ENCODE measurements at regions not wholly inside any gene's neighbourhood (a gene's known extent, or its start where the extent isn't known, plus 50 kb on each side); places are given as distances from the start of the nearest gene placed in this dataset.

DNA sequence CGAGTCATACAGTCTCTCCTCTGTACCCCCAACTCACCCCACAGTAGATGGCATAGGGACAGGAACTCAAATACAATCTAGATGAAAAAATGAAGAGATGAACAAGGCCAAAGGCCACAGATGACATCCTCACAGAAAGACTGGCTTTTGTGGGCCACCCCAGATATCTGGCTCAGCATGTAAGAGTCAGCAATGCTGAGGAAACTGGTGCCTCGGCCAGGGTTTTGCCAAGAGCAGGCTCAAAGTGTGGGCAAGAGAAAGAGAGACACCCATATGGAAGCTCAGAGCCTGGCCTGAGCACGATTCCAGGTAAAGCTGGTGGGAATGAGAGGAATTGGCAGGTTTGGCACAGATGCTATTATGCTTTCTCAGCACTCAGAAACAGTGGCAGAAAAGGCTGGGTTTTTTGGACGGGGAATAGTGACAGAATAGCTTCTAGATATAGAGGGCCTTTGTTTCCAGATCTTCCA lies 460.6 kb downstream of the FOXO1 start:
- no peaks in the 10 kb centered on the region for H3K4me1 Mint-ChIP-seq (ENCODE audit: low read depth, unreplicated experiment)
- no peaks in the 10 kb centered on the region for H3K27me3 Mint-ChIP-seq (ENCODE audit: unreplicated experiment)
- no peak for DNase-seq
- no peak overlapping the region for H3K4me3 Mint-ChIP-seq (ENCODE audit: unreplicated experiment)
- TF ChIP-seq, protein P1, sequence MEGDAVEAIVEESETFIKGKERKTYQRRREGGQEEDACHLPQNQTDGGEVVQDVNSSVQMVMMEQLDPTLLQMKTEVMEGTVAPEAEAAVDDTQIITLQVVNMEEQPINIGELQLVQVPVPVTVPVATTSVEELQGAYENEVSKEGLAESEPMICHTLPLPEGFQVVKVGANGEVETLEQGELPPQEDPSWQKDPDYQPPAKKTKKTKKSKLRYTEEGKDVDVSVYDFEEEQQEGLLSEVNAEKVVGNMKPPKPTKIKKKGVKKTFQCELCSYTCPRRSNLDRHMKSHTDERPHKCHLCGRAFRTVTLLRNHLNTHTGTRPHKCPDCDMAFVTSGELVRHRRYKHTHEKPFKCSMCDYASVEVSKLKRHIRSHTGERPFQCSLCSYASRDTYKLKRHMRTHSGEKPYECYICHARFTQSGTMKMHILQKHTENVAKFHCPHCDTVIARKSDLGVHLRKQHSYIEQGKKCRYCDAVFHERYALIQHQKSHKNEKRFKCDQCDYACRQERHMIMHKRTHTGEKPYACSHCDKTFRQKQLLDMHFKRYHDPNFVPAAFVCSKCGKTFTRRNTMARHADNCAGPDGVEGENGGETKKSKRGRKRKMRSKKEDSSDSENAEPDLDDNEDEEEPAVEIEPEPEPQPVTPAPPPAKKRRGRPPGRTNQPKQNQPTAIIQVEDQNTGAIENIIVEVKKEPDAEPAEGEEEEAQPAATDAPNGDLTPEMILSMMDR (IDR thresholded peaks at IDR 0.05; ENCODE audit: partially characterized antibody, unreplicated experiment): no peak
- H3K27ac Mint-ChIP-seq (ENCODE audit: unreplicated experiment): no peak overlapping the region
- H3K9me3 Mint-ChIP-seq (ENCODE audit: unreplicated experiment): peaks cover 2% of the 10 kb centered on the region
- no peaks in the 10 kb centered on the region for H3K36me3 Mint-ChIP-seq (ENCODE audit: unreplicated experiment)

DNA sequence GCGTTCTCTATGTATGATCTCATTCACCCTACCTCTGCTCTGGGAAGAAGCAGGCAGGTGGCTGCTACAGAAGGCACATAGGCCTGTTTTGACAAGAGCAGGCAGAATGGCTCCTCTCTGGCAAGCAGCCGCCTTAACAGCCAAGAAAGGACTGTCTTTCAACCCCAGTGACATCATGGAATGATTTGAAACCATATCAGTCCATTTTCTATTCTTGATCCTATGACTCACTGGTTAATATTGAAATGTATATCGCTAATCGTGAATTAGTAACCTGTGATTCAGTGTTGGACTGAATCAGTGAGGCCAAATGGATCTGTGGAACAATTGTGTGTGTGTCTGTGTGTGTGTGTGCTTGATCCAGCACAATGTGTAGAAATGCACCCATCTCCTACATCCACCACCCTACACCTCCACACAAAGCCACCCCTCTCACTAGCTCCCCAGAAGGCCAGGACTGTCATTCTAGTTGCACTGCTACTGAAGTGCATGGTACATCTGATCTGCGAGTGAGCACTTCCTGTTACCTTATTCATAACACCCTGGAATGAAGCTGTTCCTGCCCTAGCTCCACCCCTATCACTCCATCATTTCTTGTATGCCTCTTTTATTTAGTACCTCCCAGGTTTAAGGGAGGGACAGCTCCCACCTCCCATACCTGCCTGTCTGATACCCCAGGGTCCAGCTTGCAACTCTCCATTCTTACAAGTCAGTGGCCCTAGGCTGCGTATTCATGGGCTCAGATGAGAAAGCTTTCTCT lies 460.0 kb downstream of the FOXO1 start:
- Mint-ChIP-seq H3K27ac (ENCODE audit: unreplicated experiment) (no peak overlapping the region), H3K9me3 (ENCODE audit: unreplicated experiment) (peaks cover 2% of the 10 kb centered on the region), H3K4me3 (ENCODE audit: unreplicated experiment) (no peak overlapping the region), H3K4me1 (ENCODE audit: low read depth, unreplicated experiment) (no peaks in the 10 kb centered on the region), H3K27me3 (ENCODE audit: unreplicated experiment) (no peaks in the 10 kb centered on the region), H3K36me3 (ENCODE audit: unreplicated experiment) (no peaks in the 10 kb centered on the region)
- TF ChIP-seq, protein P1 (IDR thresholded peaks at IDR 0.05; ENCODE audit: partially characterized antibody, unreplicated experiment): no peak
- no peak for DNase-seq

GRCh38 chr13:40207001-40207478 lies 459.4 kb downstream of the FOXO1 start:
- Mint-ChIP-seq H3K9me3 (ENCODE audit: unreplicated experiment) (peaks cover 2% of the 10 kb centered on the region), H3K36me3 (ENCODE audit: unreplicated experiment) (no peaks in the 10 kb centered on the region), H3K4me1 (ENCODE audit: low read depth, unreplicated experiment) (no peaks in the 10 kb centered on the region), H3K4me3 (ENCODE audit: unreplicated experiment) (no peak overlapping the region), H3K27ac (ENCODE audit: unreplicated experiment) (no peak overlapping the region), H3K27me3 (ENCODE audit: unreplicated experiment) (no peaks in the 10 kb centered on the region)
- TF ChIP-seq, protein P1 (IDR thresholded peaks at IDR 0.05; ENCODE audit: partially characterized antibody, unreplicated experiment): no peak
- no peak for DNase-seq

DNA sequence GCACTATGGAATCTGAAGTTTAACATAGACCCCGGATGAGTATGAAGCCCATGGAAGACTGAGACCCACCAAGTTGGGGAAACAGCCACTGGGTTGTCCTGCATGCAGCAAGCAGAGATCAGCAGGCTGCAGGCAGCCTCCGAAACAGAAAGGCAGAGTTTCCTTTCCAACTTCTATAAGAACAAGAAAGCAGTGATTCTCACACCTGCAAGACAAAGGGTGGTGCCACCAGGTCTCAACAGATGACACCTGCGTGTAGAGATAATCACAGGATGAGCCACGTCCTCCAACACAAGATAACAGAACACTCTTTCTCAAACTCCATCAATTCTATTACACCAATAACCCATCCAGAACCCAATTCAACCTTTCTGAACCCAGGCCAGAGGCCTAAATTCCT lies 457.9 kb downstream of the FOXO1 start:
- Mint-ChIP-seq H3K27me3 (ENCODE audit: unreplicated experiment) (peaks cover 2% of the 10 kb centered on the region), H3K27ac (ENCODE audit: unreplicated experiment) (no peak overlapping the region), H3K4me1 (ENCODE audit: low read depth, unreplicated experiment) (no peaks in the 10 kb centered on the region), H3K36me3 (ENCODE audit: unreplicated experiment) (no peaks in the 10 kb centered on the region), H3K4me3 (ENCODE audit: unreplicated experiment) (no peak overlapping the region), H3K9me3 (ENCODE audit: unreplicated experiment) (peaks cover 2% of the 10 kb centered on the region)
- TF ChIP-seq, protein P1 (IDR thresholded peaks at IDR 0.05; ENCODE audit: partially characterized antibody, unreplicated experiment): no peak
- no peak for DNase-seq

- H3K27ac Mint-ChIP-seq (ENCODE audit: unreplicated experiment): no peak overlapping the region
- DNase-seq: no peak
- no peaks in the 10 kb centered on the region for H3K9me3 Mint-ChIP-seq (ENCODE audit: unreplicated experiment)
- H3K36me3 Mint-ChIP-seq (ENCODE audit: unreplicated experiment): no peaks in the 10 kb centered on the region
- H3K4me1 Mint-ChIP-seq (ENCODE audit: low read depth, unreplicated experiment): no peaks in the 10 kb centered on the region
- TF ChIP-seq, protein P1 (IDR thresholded peaks at IDR 0.05; ENCODE audit: partially characterized antibody, unreplicated experiment): no peak
- peaks cover 2% of the 10 kb centered on the region for H3K27me3 Mint-ChIP-seq (ENCODE audit: unreplicated experiment)
- no peak overlapping the region for H3K4me3 Mint-ChIP-seq (ENCODE audit: unreplicated experiment)
These were observed 455.4 kb downstream of the FOXO1 start for GRCh38 chr13:40210865-40211585.

Data from glutamatergic neuron (in vitro differentiated cells).